NT2/D1 (cell line): ENCODE measurements at regions not wholly inside any gene's neighbourhood (a gene's known extent, or its start where the extent isn't known, plus 50 kb on each side); places are given as distances from the start of the nearest gene placed in this dataset.

Source experiments
- DNase-seq: peaks from one replicate; pipeline ENCODE4 v3.0.0-alpha.2; 2011; ENCODE audit warnings: low read depth, low spot score
- H3K27me3 ChIP-seq: 2 replicates; pipeline ENCODE4 v1.6.0; 2011; ENCODE audit warnings: mild to moderate bottlenecking; ENCODE audit not compliant: insufficient read length, insufficient read depth
- H3K36me3 ChIP-seq: 2 replicates; pipeline ENCODE4 v1.6.1; 2011; ENCODE audit warnings: mild to moderate bottlenecking, low read length, mixed read lengths; ENCODE audit not compliant: insufficient read depth, insufficient read length
- H3K4me1 ChIP-seq: 2 replicates; pipeline ENCODE4 v1.5.1; 2011; ENCODE audit not compliant: insufficient read depth, insufficient read length
- H3K4me3 ChIP-seq: 2 replicates; pipeline ENCODE4 v1.5.1; 2011; ENCODE audit warnings: low read depth; ENCODE audit not compliant: insufficient read length
- H3K9ac ChIP-seq: 2 replicates; pipeline ENCODE4 v1.6.0; 2011; ENCODE audit warnings: low read depth; ENCODE audit not compliant: insufficient read length
- H3K9me3 ChIP-seq: 2 replicates; pipeline ENCODE4 v1.5.1; 2011; ENCODE audit warnings: mild to moderate bottlenecking, low read length; ENCODE audit not compliant: insufficient read depth
- SUZ12 ChIP-seq: IDR thresholded peaks from 2 replicates; pipeline ENCODE4 v1.6.1; 2011; ENCODE audit not compliant: insufficient read length, insufficient read depth; ENCODE audit errors: extremely low read depth
- YY1 ChIP-seq: IDR thresholded peaks from 2 replicates; pipeline ENCODE4 v1.6.1; 2011; ENCODE audit not compliant: insufficient read length, insufficient read depth
- ZNF274 ChIP-seq: IDR thresholded peaks from 2 replicates; pipeline ENCODE4 v1.6.1; 2011; ENCODE audit warnings: mild to moderate bottlenecking, low read depth, low read length

GRCh38 chr4:81982846-81983540 is 390.8 kb downstream of the HNRNPD start:
- Histone ChIP-seq H3K36me3 (no peaks in the 10 kb centered on the region), H3K27me3 (no peaks in the 10 kb centered on the region), H3K4me1 (no peaks in the 10 kb centered on the region), H3K9ac (no peak overlapping the region), H3K9me3 (no peaks in the 10 kb centered on the region), H3K4me3 (no peak overlapping the region)
- TF ChIP-seq ZNF274: no peak
- no peak for TF ChIP-seq YY1
- no peak for DNase-seq

- TF ChIP-seq YY1 (no peak), ZNF274 (no peak), SUZ12 (no peak)
- Histone ChIP-seq H3K4me1 (no peaks in the 10 kb centered on the region), H3K27me3 (no peaks in the 10 kb centered on the region), H3K9ac (no peak overlapping the region), H3K36me3 (no peaks in the 10 kb centered on the region), H3K9me3 (no peaks in the 10 kb centered on the region), H3K4me3 (no peak overlapping the region)
- DNase-seq: no peak
These were observed 392.6 kb downstream of the HNRNPD start for GRCh38 chr4:81981218-81981617.

- TF ChIP-seq SUZ12 (no peak), ZNF274 (no peak), YY1 (no peak)
- Histone ChIP-seq H3K36me3 (no peaks in the 10 kb centered on the region), H3K4me1 (no peaks in the 10 kb centered on the region)
These were observed 399.3 kb downstream of the HNRNPD start for GRCh38 chr4:81974523-81974922.

GRCh38 chr4:81971637-81972381 is 402.0 kb downstream of the HNRNPD start:
- DNase-seq: no peak
- Histone ChIP-seq H3K4me1 (no peaks in the 10 kb centered on the region), H3K4me3 (no peak overlapping the region), H3K36me3 (no peaks in the 10 kb centered on the region), H3K9ac (no peak overlapping the region), H3K27me3 (no peaks in the 10 kb centered on the region), H3K9me3 (no peaks in the 10 kb centered on the region)
- TF ChIP-seq YY1: no peak
- TF ChIP-seq ZNF274: no peak
- no peak for TF ChIP-seq SUZ12

More at GRCh38 chr4:81974523-81974922, 399.3 kb downstream of the HNRNPD start:
- Histone ChIP-seq H3K9ac (no peak overlapping the region), H3K27me3 (no peaks in the 10 kb centered on the region), H3K4me3 (no peak overlapping the region), H3K9me3 (no peaks in the 10 kb centered on the region)
- no peak for DNase-seq

GRCh38 chr4:81971061-81971460 is 402.7 kb downstream of the HNRNPD start:
- DNase-seq: no peak
- Histone ChIP-seq H3K4me3 (no peak overlapping the region), H3K9ac (no peak overlapping the region), H3K27me3 (no peaks in the 10 kb centered on the region), H3K4me1 (no peaks in the 10 kb centered on the region), H3K9me3 (no peaks in the 10 kb centered on the region), H3K36me3 (no peaks in the 10 kb centered on the region)
- TF ChIP-seq YY1 (no peak), ZNF274 (no peak), SUZ12 (no peak)

GRCh38 chr4:81970454-81970853 is 403.3 kb downstream of the HNRNPD start:
- no peak for TF ChIP-seq YY1
- TF ChIP-seq ZNF274: no peak

GRCh38 chr4:81966676-81967075 is 407.1 kb downstream of the HNRNPD start:
- Histone ChIP-seq H3K4me1 (no peaks in the 10 kb centered on the region), H3K4me3 (no peak overlapping the region), H3K9me3 (no peaks in the 10 kb centered on the region), H3K36me3 (no peaks in the 10 kb centered on the region), H3K27me3 (no peaks in the 10 kb centered on the region), H3K9ac (no peak overlapping the region)
- no peak for DNase-seq
- TF ChIP-seq SUZ12: no peak
- TF ChIP-seq ZNF274: no peak
- no peak for TF ChIP-seq YY1

More at GRCh38 chr4:81970454-81970853, 403.3 kb downstream of the HNRNPD start:
- no peaks in the 10 kb centered on the region for H3K36me3 ChIP-seq
- H3K4me3 ChIP-seq: no peak overlapping the region
- H3K4me1 ChIP-seq: no peaks in the 10 kb centered on the region
- DNase-seq: no peak
- H3K9ac ChIP-seq: no peak overlapping the region
- H3K27me3 ChIP-seq: no peaks in the 10 kb centered on the region
- no peaks in the 10 kb centered on the region for H3K9me3 ChIP-seq
